Rectal smooth muscle tissue (tissue), 1 donor: ENCODE measurements at regions not wholly inside any gene's neighbourhood (a gene's known extent, or its start where the extent isn't known, plus 50 kb on each side); places are given as distances from the start of the nearest gene placed in this dataset.

ENCODE experiments used
- H3K27ac ChIP-seq: one replicate; pipeline ENCODE4 v1.7.0; 2013; ENCODE audit warnings: low read depth, low read length, inconsistent platforms
- H3K27me3 ChIP-seq: one replicate; pipeline ENCODE4 v1.7.0; 2013; ENCODE audit warnings: low read length; ENCODE audit not compliant: control insufficient read depth, insufficient read depth
- H3K36me3 ChIP-seq: one replicate; pipeline ENCODE4 v1.7.0; 2013; ENCODE audit warnings: low read length; ENCODE audit not compliant: control insufficient read depth, insufficient read depth
- H3K4me1 ChIP-seq: one replicate; pipeline ENCODE4 v1.7.0; 2013; ENCODE audit warnings: low read length; ENCODE audit not compliant: control insufficient read depth, insufficient read depth
- H3K4me3 ChIP-seq: one replicate; pipeline ENCODE4 v1.7.0; 2013; ENCODE audit warnings: low read length
- H3K9ac ChIP-seq: one replicate; pipeline ENCODE4 v1.7.0; 2013; ENCODE audit warnings: low read length

GRCh38 chr10:132996603-132997343, 54.4 kb upstream of the CFAP46 start:
- H3K4me1 ChIP-seq: no peaks in the 10 kb centered on the region
- no peak overlapping the region for H3K27ac ChIP-seq
- no peaks in the 10 kb centered on the region for H3K36me3 ChIP-seq
- H3K9ac ChIP-seq: no peak overlapping the region
- H3K4me3 ChIP-seq: no peak overlapping the region
- no peaks in the 10 kb centered on the region for H3K27me3 ChIP-seq

GRCh38 chr10:132995909-132996602, 53.7 kb upstream of the CFAP46 start:
- no peaks in the 10 kb centered on the region for H3K27me3 ChIP-seq
- no peak overlapping the region for H3K27ac ChIP-seq
- no peaks in the 10 kb centered on the region for H3K4me1 ChIP-seq
- H3K4me3 ChIP-seq: no peak overlapping the region
- H3K9ac ChIP-seq: no peak overlapping the region
- no peaks in the 10 kb centered on the region for H3K36me3 ChIP-seq

GRCh38 chr10:132994811-132995210, 52.4 kb upstream of the CFAP46 start:
- Histone ChIP-seq H3K4me3 (no peak overlapping the region), H3K27me3 (no peaks in the 10 kb centered on the region), H3K9ac (no peak overlapping the region), H3K27ac (no peak overlapping the region), H3K4me1 (no peaks in the 10 kb centered on the region), H3K36me3 (no peaks in the 10 kb centered on the region)

DNA sequence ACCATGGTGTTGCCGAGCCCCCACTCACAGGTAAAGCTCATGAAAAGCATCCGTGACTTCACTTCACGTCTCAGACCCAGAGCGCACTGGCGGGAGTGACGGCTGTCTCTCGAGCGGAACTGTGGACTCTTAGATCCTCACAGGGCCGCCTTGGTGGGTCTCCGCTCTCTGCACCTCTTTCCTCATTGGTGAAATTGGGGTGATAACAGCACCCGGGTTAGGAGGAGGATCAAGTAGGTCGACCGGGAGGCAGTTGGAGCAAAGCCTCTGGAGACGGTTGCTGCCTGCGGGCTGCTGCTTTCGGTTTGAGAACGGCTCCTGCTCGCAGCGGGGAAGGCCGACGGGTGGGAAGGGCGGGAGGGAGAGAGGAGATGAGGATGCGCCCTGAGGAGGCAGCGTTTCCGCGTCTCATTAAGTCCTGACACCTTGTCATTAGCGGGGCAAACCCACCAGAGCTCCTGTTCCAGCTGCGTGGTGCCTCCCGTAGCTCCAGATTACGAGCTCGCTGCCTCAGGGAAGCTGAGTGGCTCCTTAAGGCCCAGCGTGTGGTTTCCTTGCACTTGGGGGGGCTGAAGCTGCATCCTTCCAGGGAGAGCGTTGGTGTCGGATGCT, 51.9 kb upstream of the CFAP46 start:
- H3K4me1 ChIP-seq: no peaks in the 10 kb centered on the region
- no peak overlapping the region for H3K27ac ChIP-seq
- H3K9ac ChIP-seq: no peak overlapping the region
- peak overlapping the region; percentile 58 for H3K4me3 ChIP-seq
- no peaks in the 10 kb centered on the region for H3K36me3 ChIP-seq
- no peaks in the 10 kb centered on the region for H3K27me3 ChIP-seq

GRCh38 chr10:132993271-132994184, 51.2 kb upstream of the CFAP46 start:
- H3K9ac ChIP-seq: no peak overlapping the region
- no peak overlapping the region for H3K27ac ChIP-seq
- no peaks in the 10 kb centered on the region for H3K36me3 ChIP-seq
- H3K4me3 ChIP-seq: no peak overlapping the region
- H3K4me1 ChIP-seq: no peaks in the 10 kb centered on the region
- no peaks in the 10 kb centered on the region for H3K27me3 ChIP-seq

- H3K4me3 ChIP-seq: no peak overlapping the region
Measured at GRCh38 chr10:132992433-132993215, 50.3 kb upstream of the CFAP46 start.

More at GRCh38 chr10:132992433-132993215, 50.3 kb upstream of the CFAP46 start:
- Histone ChIP-seq H3K27me3 (no peaks in the 10 kb centered on the region), H3K4me1 (no peaks in the 10 kb centered on the region), H3K27ac (no peak overlapping the region), H3K9ac (no peak overlapping the region), H3K36me3 (no peaks in the 10 kb centered on the region)
